ENCODE measurements at regions not wholly inside any gene's neighbourhood (a gene's known extent, or its start where the extent isn't known, plus 50 kb on each side); places are given as distances from the start of the nearest gene placed in this dataset.

DNA sequence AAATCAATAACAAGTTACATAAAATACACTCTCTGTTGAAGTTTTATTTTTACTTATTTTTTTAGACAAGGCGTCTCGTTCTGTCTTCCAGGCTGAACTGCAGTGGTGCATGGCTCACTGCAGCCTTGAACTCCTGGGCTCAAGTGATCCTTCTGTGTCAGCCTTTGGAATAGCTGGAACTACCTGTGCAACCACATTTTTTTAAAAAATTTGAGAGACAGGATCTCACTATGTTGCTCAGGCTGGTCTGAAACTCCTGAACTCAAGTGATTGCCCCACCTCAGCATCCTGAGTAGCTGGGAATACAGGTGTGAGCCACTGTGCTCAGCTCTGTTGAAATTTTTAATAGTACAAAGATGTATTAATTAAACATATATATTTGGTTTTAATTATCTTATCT lies 614.3 kb upstream of the ARRDC4 start:
- H3K4me3 ChIP-seq (IDR thresholded peaks at IDR 0.05; ENCODE audit: insufficient read depth, low read depth, low read length) = no peak overlapping the region
- no peaks in the 10 kb centered on the region for H3K4me1 ChIP-seq (ENCODE audit: low read depth, poor library complexity, severe bottlenecking)
- no peaks in the 10 kb centered on the region for H4K20me1 ChIP-seq (ENCODE audit: insufficient read depth)
- no peak overlapping the region for H3K4me2 ChIP-seq
- no peak for TF ChIP-seq CTCF (conservative IDR thresholded peaks at IDR 0.05; ENCODE audit: low read depth, low read length)
- H3K27ac ChIP-seq = no peak overlapping the region
- H3K27me3 ChIP-seq (ENCODE audit: insufficient read depth, low read depth) = no peaks in the 10 kb centered on the region
- no peaks in the 10 kb centered on the region for H3K36me3 ChIP-seq (ENCODE audit: insufficient read depth)
- H3K9ac ChIP-seq = no peak overlapping the region
- H2AFZ ChIP-seq (ENCODE audit: low read depth) = no peak overlapping the region
- no peaks in the 10 kb centered on the region for H3K79me2 ChIP-seq (ENCODE audit: insufficient read depth, low read depth)

DNA sequence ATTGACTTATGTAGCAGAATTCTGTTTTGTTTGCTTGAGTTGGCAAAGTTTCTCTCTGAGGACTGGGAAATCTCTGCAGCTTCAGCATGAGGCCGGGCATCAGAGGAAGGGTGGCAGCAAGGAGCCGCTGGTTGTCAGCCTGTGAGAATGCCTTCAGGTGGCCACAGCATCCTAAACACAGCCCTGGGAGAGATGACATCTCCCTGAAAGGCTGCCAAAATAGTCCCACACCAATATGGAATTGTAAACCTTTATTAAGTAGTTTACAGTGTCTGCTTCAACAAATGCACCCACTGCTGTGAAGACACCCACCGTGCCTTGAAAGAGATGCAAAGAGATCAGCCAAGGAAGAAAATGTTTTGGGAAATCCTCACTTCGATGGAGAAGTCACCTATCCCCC lies 609.7 kb upstream of the ARRDC4 start:
- H3K4me2 ChIP-seq = no peak overlapping the region
- no peak for TF ChIP-seq CTCF (conservative IDR thresholded peaks at IDR 0.05; ENCODE audit: low read depth, low read length)
- no peak overlapping the region for H2AFZ ChIP-seq (ENCODE audit: low read depth)
- no peaks in the 10 kb centered on the region for H3K79me2 ChIP-seq (ENCODE audit: insufficient read depth, low read depth)
- H3K27ac ChIP-seq = no peak overlapping the region
- H3K9ac ChIP-seq = no peak overlapping the region
- no peaks in the 10 kb centered on the region for H3K27me3 ChIP-seq (ENCODE audit: insufficient read depth, low read depth)
- H3K4me1 ChIP-seq (ENCODE audit: low read depth, poor library complexity, severe bottlenecking) = no peaks in the 10 kb centered on the region
- H3K36me3 ChIP-seq (ENCODE audit: insufficient read depth) = no peaks in the 10 kb centered on the region
- H4K20me1 ChIP-seq (ENCODE audit: insufficient read depth) = no peaks in the 10 kb centered on the region
- H3K4me3 ChIP-seq (IDR thresholded peaks at IDR 0.05; ENCODE audit: insufficient read depth, low read depth, low read length) = no peak overlapping the region

- no peaks in the 10 kb centered on the region for H4K20me1 ChIP-seq (ENCODE audit: insufficient read depth)
- no peak overlapping the region for H3K27ac ChIP-seq
- H3K4me1 ChIP-seq (ENCODE audit: low read depth, poor library complexity, severe bottlenecking) = no peaks in the 10 kb centered on the region
- H2AFZ ChIP-seq (ENCODE audit: low read depth) = no peak overlapping the region
- no peak overlapping the region for H3K4me2 ChIP-seq
- no peak overlapping the region for H3K9ac ChIP-seq
- no peaks in the 10 kb centered on the region for H3K36me3 ChIP-seq (ENCODE audit: insufficient read depth)
- no peak for TF ChIP-seq CTCF (conservative IDR thresholded peaks at IDR 0.05; ENCODE audit: low read depth, low read length)
- H3K79me2 ChIP-seq (ENCODE audit: insufficient read depth, low read depth) = no peaks in the 10 kb centered on the region
- H3K4me3 ChIP-seq (IDR thresholded peaks at IDR 0.05; ENCODE audit: insufficient read depth, low read depth, low read length) = no peak overlapping the region
- no peaks in the 10 kb centered on the region for H3K27me3 ChIP-seq (ENCODE audit: insufficient read depth, low read depth)
These were observed 577.0 kb upstream of the ARRDC4 start for GRCh38 chr15:97383516-97383915.

DNA sequence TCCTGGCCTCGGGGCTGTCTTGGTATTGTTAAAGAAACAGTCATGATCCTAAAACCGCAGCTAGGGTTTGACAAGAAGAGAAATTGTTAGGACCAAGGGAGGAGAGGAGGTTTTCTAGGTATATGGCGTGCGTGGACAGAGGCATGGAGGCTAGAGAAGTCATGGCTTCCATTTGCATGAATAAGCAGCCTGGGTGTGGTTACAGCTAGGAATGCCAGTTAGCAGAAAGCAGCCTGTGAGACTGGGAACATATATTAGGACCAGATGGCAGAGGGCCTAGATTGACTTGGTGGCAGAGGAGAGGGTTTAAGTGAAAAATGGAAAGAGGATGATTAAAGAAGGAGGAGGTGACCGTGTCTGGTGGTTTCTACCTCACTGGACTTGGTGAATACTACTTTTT lies 573.6 kb upstream of the ARRDC4 start:
- Histone ChIP-seq H3K9ac (no peak overlapping the region), H3K4me3 (IDR thresholded peaks at IDR 0.05; ENCODE audit: insufficient read depth, low read depth, low read length) (no peak overlapping the region), H3K4me2 (no peak overlapping the region), H3K36me3 (ENCODE audit: insufficient read depth) (no peaks in the 10 kb centered on the region), H2AFZ (ENCODE audit: low read depth) (no peak overlapping the region), H3K79me2 (ENCODE audit: insufficient read depth, low read depth) (no peaks in the 10 kb centered on the region), H3K27me3 (ENCODE audit: insufficient read depth, low read depth) (no peaks in the 10 kb centered on the region), H3K4me1 (ENCODE audit: low read depth, poor library complexity, severe bottlenecking) (no peaks in the 10 kb centered on the region), H4K20me1 (ENCODE audit: insufficient read depth) (no peaks in the 10 kb centered on the region), H3K27ac (no peak overlapping the region)
- no peak for TF ChIP-seq CTCF (conservative IDR thresholded peaks at IDR 0.05; ENCODE audit: low read depth, low read length)

DNA sequence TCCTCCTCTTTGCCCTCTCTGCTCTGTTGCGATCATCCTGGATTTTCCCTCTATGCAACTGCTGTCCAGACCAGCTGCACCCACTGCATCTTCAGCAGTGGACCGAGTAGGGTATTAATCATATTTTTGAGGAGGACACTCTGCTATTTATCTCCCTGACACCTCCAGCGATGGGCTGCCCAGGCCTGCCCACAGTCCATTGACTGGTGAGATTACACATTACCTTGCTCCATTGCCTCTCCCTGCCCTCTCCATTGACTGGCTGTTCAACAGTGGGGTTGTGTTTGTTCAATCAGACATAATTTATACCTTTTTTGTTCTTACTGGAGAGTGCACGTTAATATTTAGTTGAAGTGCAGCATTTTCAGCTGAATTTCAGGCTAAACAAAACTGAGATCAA lies 559.3 kb upstream of the ARRDC4 start:
- H3K4me1 ChIP-seq (ENCODE audit: low read depth, poor library complexity, severe bottlenecking) = no peaks in the 10 kb centered on the region
- no peak overlapping the region for H3K4me3 ChIP-seq (IDR thresholded peaks at IDR 0.05; ENCODE audit: insufficient read depth, low read depth, low read length)
- no peaks in the 10 kb centered on the region for H4K20me1 ChIP-seq (ENCODE audit: insufficient read depth)
- no peak overlapping the region for H2AFZ ChIP-seq (ENCODE audit: low read depth)
- H3K9ac ChIP-seq = no peak overlapping the region
- H3K4me2 ChIP-seq = no peak overlapping the region
- no peaks in the 10 kb centered on the region for H3K79me2 ChIP-seq (ENCODE audit: insufficient read depth, low read depth)
- H3K27ac ChIP-seq = no peak overlapping the region
- H3K36me3 ChIP-seq (ENCODE audit: insufficient read depth) = no peaks in the 10 kb centered on the region
- TF ChIP-seq CTCF (conservative IDR thresholded peaks at IDR 0.05; ENCODE audit: low read depth, low read length) = no peak
- H3K27me3 ChIP-seq (ENCODE audit: insufficient read depth, low read depth) = no peaks in the 10 kb centered on the region

Data from KMS-11 (cell line).